HG02571 (cell line): ENCODE measurements at regions not wholly inside any gene's neighbourhood (a gene's known extent, or its start where the extent isn't known, plus 50 kb on each side); places are given as distances from the start of the nearest gene placed in this dataset.
"Not testable (repeated sequence)": the region's sequence is repeated elsewhere in the genome, so short reads cannot be mapped to it uniquely, and the experiment has no call there.

Experiments
- ATAC-seq: cut with Tn5 transposase; IDR thresholded peaks from one replicate; pipeline ENCODE4 v1.9.1; 2021; ENCODE audit warnings: mild to moderate bottlenecking, moderate library complexity; ENCODE audit not compliant: unreplicated experiment

DNA sequence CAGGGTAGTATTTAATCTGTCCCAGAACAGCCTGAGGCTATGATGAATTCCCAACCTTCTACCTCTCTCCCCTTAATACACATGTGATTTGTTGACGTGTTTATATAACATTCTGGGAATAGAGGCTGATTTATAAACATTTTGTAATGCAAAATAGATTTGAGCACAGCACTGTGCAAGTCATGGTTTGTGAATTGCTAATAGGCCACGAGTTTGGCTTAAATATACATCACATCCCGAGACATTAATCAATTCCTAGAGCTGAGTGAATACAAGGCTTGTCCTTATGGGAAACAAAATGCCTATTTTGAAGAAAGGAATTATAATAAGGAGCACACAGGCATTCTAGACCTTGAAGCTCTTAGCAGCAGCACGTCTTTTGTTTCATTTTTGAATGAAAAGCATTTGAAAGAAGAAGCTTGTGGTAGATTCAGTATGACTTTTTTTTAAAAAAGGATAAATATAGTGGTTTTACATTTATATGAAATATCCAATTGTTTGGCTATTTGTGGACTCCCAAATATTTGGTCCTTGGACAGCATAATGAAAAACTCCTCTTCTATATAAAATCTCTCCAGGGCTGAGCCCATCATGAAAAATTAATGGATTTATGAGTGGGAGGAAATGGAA lies 116.4 kb downstream of the SLC17A6 start:
- ATAC-seq = no peak

DNA sequence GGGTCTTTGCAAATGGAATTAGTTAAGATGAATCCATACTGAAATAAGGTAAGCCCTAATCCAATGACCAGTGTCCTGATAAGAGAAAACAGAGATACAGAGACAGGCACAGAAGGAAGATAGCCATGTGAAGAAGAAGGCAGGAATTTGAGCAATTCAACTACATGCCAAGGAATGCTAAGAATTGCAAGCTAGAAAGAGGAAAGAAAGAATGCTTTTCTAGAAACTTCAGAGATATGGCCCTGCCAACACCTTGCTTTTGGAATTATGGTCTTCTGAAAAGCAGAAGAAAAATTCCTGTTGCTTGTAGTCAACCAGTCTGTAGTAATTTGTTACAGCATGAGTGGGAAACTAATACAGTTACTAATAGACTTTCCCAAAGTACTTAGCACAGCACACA lies 111.3 kb downstream of the SLC17A6 start:
- ATAC-seq = no peak

DNA sequence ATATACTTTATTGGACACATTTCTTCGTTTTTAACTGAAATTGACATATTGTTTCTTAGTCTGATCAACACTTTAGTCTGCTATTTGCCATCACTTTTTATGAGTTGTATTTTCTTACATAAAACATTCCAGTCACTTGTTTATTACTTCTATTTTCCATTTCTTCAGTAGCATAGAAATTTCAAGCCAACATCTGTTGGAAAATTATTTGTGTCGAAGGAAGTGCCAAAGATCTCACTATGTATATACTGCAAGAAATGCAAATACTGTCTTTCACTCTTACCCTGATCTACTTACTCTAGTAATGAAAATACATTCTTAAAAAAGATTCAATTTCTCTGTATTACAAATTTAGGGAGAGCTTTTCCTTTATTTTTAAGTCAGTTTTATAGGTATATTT lies 105.9 kb downstream of the SLC17A6 start:
- no peak for ATAC-seq

DNA sequence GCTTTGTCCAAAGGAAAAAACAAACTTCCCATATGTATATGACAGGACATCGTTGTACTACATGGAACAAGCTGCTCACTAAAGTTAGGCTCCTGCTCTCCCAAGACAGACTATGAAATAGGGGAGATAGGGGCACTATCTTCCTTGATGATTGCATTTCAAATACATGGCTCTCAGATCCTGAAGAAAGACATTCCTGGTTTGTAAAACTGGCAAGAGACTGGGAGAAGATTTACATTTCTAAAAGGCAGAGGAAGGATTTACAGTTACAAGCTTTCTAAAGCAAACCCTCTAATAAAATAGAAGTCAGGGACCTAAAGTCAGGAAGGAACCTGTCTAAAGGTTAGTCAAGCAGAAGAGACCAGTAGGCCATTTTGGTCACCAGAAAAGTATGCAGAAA lies 103.7 kb downstream of the SLC17A6 start:
- ATAC-seq = no peak

DNA sequence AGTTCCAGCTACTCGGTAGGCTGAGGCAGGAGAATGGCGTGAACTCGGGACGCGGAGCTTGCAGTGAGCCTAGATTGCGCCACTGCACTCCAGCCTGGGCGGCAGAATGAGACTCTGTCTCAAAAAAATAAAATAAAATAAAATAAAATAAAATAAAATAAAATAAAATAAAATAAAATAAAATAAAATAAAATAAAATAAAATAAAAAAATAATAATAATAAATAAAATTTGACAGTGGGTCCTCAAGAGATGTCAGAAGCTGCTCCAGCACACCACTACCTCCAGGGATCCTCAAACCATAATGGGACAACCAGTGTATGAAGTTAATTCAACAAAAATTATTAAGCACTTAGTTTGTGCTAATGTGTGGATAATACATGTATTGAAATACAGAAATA lies 97.4 kb downstream of the SLC17A6 start:
- ATAC-seq = not testable (repeated sequence)

DNA sequence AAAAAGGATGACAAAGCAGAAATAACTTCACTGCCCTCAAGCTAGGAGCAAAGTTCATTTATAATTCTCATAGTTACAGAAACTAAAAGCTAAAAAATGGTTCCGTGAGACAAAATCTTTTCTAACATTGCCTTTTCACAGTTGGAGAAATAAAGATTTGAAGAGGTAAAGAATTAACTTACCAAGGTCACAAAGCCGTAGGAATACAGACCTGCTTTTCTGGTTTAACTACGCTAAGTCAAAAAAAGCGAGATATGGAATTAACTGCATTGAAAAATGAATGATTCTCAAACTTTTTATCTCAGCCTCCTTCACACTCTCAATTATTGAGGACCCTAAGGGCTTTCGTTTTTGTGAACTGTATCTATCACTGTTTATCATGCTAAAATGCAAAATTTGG lies 95.3 kb downstream of the SLC17A6 start:
- no peak for ATAC-seq

GRCh38 chr11:22433094-22433455 lies 94.9 kb downstream of the SLC17A6 start:
- ATAC-seq = no peak

- ATAC-seq = no peak
These were observed 94.3 kb downstream of the SLC17A6 start for GRCh38 chr11:22432291-22433093.

- no peak for ATAC-seq
These were observed 92.9 kb downstream of the SLC17A6 start for GRCh38 chr11:22431106-22431505.

- ATAC-seq = no peak
These were observed 92.5 kb downstream of the SLC17A6 start for GRCh38 chr11:22430639-22431038.

DNA sequence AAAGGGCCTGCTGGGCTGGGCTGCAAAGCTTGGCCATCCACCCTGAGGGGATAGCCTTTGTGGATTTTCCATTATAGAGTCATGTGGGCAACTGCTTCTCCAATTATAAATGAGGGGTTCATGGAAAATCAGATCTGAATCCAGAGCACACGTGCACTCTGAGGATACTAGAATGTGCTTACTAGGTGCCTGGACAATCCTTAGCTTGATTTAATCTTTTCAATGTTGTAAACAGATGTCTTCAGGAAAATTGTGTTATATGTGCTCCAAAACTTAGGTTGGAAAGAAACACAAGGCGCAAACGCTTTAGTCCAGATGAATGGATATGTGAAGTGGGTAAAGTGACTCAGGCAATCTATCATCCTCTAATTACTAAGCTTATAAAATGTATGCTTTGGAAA lies 92.0 kb downstream of the SLC17A6 start:
- ATAC-seq = no peak
